NCI-H748 (cell line): ENCODE measurements at regions not wholly inside any gene's neighbourhood (a gene's known extent, or its start where the extent isn't known, plus 50 kb on each side); places are given as distances from the start of the nearest gene placed in this dataset.

Source experiments
- DNase-seq: peaks from one replicate; lab custom pipeline; 2025; ENCODE audit not compliant: unreplicated experiment; lab: John Stamatoyannopoulos, UW

GRCh38 chr1:234975941-234976860 is 152.4 kb downstream of the TOMM20 start:
- no peak for DNase-seq

GRCh38 chr1:234975122-234975940 is 153.3 kb downstream of the TOMM20 start:
- DNase-seq, result peak; percentile 92

- DNase-seq, result peak; percentile 97
These were observed 155.0 kb downstream of the TOMM20 start for GRCh38 chr1:234973426-234974250.

GRCh38 chr1:234972411-234973191 is 156.0 kb downstream of the TOMM20 start:
- DNase-seq, result no peak

DNA sequence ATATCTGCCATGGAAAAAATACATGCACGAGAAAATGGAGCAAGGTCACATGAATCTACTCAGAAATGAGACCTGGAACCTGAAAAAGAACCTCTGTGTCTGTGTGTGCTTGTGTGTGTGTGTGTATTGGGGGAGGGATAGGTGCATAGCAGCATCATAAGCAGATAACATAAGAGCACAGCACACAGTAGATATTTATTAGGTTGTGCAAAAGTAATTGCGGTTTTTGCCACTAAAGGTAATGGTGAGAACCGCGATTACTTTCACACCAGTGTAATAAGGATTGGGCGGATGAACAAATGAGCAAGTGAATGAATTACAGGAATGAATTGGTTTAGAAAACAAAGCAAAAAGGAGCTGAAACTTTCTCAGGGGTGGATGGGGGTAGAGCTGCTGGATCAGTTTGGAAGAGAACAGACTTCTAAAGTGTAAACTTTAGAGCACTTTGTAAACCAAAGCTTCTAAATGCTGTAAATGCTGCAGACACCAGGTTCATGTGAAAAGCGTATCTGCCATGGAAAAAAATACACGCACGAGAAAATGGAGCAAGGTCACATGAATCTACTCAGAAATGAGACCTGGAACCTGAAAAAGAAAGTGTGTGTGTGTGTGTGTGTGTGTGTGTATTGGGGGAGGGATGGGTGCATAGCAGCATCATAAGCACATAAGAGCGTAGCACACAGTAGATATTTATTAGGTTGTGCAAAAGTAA is 156.9 kb downstream of the TOMM20 start:
- no peak for DNase-seq

DNA sequence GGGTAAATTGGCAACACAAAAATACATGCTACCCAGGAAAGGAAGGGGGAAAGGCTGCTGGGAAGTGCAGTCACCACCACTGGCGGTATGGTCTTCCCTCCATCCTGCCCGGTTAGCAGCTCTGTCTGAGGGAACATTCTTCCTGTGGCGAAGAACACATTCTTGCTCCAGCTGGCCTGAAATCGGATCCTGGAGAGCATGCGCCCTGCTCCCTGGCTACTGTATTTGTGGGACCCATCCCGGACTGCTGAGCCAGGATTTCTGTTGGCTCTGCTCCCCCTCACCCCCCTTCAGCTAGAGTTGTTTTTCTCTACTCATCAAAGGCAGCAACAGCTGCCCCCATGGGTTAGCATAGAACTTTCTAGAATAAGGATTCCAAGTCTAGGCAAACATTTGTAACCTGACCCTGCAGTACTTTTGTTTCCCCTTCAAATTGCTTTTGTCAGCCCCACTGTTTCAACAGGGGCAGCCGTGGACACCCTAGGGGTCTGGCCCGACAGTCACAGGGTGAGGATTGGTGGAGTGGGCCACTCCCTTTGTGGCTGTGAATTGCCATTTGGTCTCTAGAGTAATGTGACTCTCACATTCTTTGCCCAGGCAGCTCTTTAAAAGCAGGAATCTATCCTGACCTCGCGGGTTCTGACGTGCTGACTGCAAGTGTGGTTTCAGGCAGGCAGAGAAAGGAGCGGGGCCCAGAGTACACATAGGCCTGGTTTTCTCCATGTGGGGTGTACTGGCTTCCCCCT is 157.7 kb downstream of the TOMM20 start:
- DNase-seq, result peak; percentile 73

DNA sequence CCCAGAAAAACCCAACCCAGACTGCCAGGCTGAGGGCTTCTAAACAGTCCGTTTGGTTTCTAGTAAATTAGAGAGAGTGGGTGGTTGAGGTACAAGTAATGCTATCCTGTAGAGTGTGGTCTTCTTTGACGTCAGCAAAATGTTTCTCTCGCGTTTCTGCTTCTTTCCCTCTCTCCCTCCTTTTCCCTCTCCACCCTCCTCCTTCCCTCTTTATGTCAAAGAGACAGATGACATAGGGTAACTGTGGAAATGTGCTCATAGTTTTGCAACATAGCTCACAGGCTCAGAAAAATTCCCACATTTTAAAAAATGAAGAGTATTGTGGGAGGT is 158.3 kb downstream of the TOMM20 start:
- peak; percentile 38 for DNase-seq

- peak; percentile 85 for DNase-seq
These were observed 158.8 kb downstream of the TOMM20 start for GRCh38 chr1:234969581-234970400.

DNA sequence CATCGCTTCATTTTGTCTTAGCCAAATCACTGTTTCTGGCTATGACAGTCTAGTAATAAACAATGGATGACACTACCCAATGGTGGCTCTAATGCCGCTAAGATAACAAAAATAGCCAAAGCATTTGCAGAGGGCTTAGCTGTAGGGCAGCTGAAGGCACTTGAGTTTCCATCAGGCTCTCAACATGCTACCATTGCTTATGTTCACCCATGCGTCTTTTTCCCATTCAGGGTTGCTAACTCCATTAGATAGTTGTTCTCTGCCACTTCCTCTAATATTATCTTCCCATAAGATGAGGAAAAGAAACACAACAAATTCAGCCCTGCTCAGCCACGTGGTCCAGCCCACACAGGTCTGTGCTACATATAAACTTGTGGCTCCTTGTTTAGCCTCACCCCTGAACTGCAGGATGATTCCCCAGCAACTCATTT is 159.6 kb downstream of the TOMM20 start:
- DNase-seq, result no peak

- no peak for DNase-seq
These were observed 160.2 kb downstream of the TOMM20 start for GRCh38 chr1:234968451-234968850.

DNA sequence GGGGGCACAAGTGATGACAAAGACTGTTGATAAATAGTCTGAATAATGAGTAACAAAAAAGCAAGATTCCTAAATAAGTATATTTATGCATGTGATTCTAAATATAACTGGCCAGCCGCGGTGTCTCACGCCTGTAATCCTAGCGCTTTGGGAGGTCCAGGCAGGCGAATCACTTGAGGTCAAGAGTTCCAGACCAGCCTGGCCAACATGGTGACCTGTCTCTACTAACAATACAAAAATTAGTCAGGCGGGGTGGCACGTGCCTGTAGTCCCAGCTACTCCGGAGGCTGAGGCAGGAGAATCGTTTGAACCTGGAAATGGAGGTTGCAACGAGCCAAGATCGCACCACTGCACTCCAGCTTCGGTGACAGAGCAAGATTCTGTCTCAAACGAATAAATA is 161.5 kb downstream of the TOMM20 start:
- DNase-seq, result no peak

GRCh38 chr1:234965111-234965510 is 163.5 kb downstream of the TOMM20 start:
- DNase-seq, result no peak

- no peak for DNase-seq
These were observed 164.5 kb downstream of the TOMM20 start for GRCh38 chr1:234963904-234964702.

GRCh38 chr1:234963180-234963903 is 165.3 kb downstream of the TOMM20 start:
- no peak for DNase-seq

GRCh38 chr1:234962340-234962989 is 166.2 kb downstream of the TOMM20 start:
- no peak for DNase-seq
